Lung (tissue), 11 donors: ENCODE measurements at regions not wholly inside any gene's neighbourhood (a gene's known extent, or its start where the extent isn't known, plus 50 kb on each side); places are given as distances from the start of the nearest gene placed in this dataset.

Source experiments
- ATAC-seq: fragments of 200-7000 bp; cut with Tn5 transposase; one replicate; pipeline ENCODE4 v1.9.1; 2020; ENCODE audit warnings: moderate number of reproducible peaks; ENCODE audit not compliant: insufficient read depth, low FRiP score
- DNase-seq, 3 donors: peaks; one replicate each; pipeline ENCODE4 v3.0.0-alpha.2; 2013 to 2017
- H3K27ac ChIP-seq, 2 donors: one replicate each; pipeline ENCODE4 v1.5.1; 2013; ENCODE audit warnings: mild to moderate bottlenecking in 2 of 2, moderate library complexity in 2 of 2, control low read depth in 1 of 2, inconsistent platforms in 1 of 2, low read depth in 1 of 2, low read length in 1 of 2
- H3K27me3 ChIP-seq, 3 donors: one replicate each; pipeline ENCODE4 v1.5.1; 2013; ENCODE audit warnings: low read length in 2 of 3; ENCODE audit not compliant: control insufficient read depth in 3 of 3, insufficient read depth in 3 of 3
- H3K36me3 ChIP-seq, 4 donors: one replicate each; pipeline ENCODE4 v1.5.1; 2013; ENCODE audit warnings: low read length in 4 of 4, mild to moderate bottlenecking in 1 of 4, moderate library complexity in 1 of 4; ENCODE audit not compliant: control insufficient read depth in 4 of 4, insufficient read depth in 4 of 4
- H3K4me1 ChIP-seq, 5 donors: one replicate each; pipeline ENCODE4 v1.5.1; 2013; ENCODE audit warnings: low read length in 5 of 5, mild to moderate bottlenecking in 2 of 5, moderate library complexity in 1 of 5; ENCODE audit not compliant: control insufficient read depth in 5 of 5, insufficient read depth in 5 of 5
- H3K4me3 ChIP-seq: one replicate; pipeline ENCODE4 v1.5.1; 2013; ENCODE audit warnings: mild to moderate bottlenecking, control low read depth, moderate library complexity
- H3K9ac ChIP-seq, 2 donors: one replicate each; pipeline ENCODE4 v1.5.1; 2013; ENCODE audit warnings: low read length in 2 of 2, control low read depth in 1 of 2; ENCODE audit not compliant: insufficient read depth in 1 of 2
- H3K9me3 ChIP-seq, 4 donors: one replicate each; pipeline ENCODE4 v1.5.1; 2013; ENCODE audit warnings: low read length in 3 of 4, mild to moderate bottlenecking in 1 of 4, moderate library complexity in 1 of 4; ENCODE audit not compliant: control insufficient read depth in 4 of 4, insufficient read depth in 3 of 4
- CTCF ChIP-seq: IDR thresholded peaks from 2 replicates; pipeline ENCODE4 v1.5.1; 2012; ENCODE audit warnings: mild to moderate bottlenecking; ENCODE audit errors: control extremely low read depth, extremely low read depth
- whole genome bisulfite sequencing, 2 donors: extraction: QIAGEN DNeasy Blood & Tissue Kit; methylation state at CpG; one replicate each; pipeline ENCODE4 v1.1.7; 2013; 5-methylcytosine and 5-hydroxymethylcytosine counted together
- donor health status: control.
- donor health status: control.
- donor health status: Bipolar disorder and iron deficiency.
- donor health status: healthy.
- donor health status: DM: yes; HTN: yes; CAD: no.

- no peak for TF ChIP-seq CTCF
- H3K9ac ChIP-seq, result no peak overlapping the region
- DNase-seq (no peak), ATAC-seq (no peak)
- H3K4me1 ChIP-seq, result no peaks in the 10 kb centered on the region
- H3K4me3 ChIP-seq, result no peak overlapping the region
- 89 to 93% methylated on average over 2 of the region's 2 CpGs for WGBS, 2 donors
- H3K27ac ChIP-seq, result no peak overlapping the region
- H3K27me3 ChIP-seq, result no peaks in the 10 kb centered on the region
- peaks cover 0 to 2% (median 0%) of the 10 kb centered on the region in 4 donors for H3K9me3 ChIP-seq
- no peaks in the 10 kb centered on the region for H3K36me3 ChIP-seq
These were observed 472.0 kb downstream of the ARAP2 start for GRCh38 chr4:35772291-35772690.

- H3K36me3 ChIP-seq, result no peaks in the 10 kb centered on the region
- no peaks in the 10 kb centered on the region for H3K9me3 ChIP-seq
- H3K27ac ChIP-seq, result no peak overlapping the region
- H3K27me3 ChIP-seq, result no peaks in the 10 kb centered on the region
- TF ChIP-seq CTCF, result no peak
- no peaks in the 10 kb centered on the region for H3K4me1 ChIP-seq
- no peak overlapping the region for H3K4me3 ChIP-seq
- no peak overlapping the region for H3K9ac ChIP-seq
- DNase-seq, result no peak
- 41 to 51% methylated on average over 1 of the region's 1 CpG for WGBS, 2 donors
- ATAC-seq, result no peak
These were observed 454.3 kb downstream of the ARAP2 start for GRCh38 chr4:35789899-35790574.

- H3K27me3 ChIP-seq, result no peaks in the 10 kb centered on the region
- no peaks in the 10 kb centered on the region for H3K4me1 ChIP-seq
- no peak overlapping the region for H3K9ac ChIP-seq
- ATAC-seq, result no peak
- no peak for DNase-seq
- H3K36me3 ChIP-seq, result no peaks in the 10 kb centered on the region
- H3K9me3 ChIP-seq, result no peaks in the 10 kb centered on the region
- no peak for TF ChIP-seq CTCF
- H3K27ac ChIP-seq, result no peak overlapping the region
- no peak overlapping the region for H3K4me3 ChIP-seq
- 53 to 64% methylated on average over 1 of the region's 1 CpG for WGBS, 2 donors
These were observed 451.1 kb downstream of the ARAP2 start for GRCh38 chr4:35793045-35793722.

GRCh38 chr4:35793766-35794165, 450.5 kb downstream of the ARAP2 start:
- Histone ChIP-seq H3K9me3 (no peaks in the 10 kb centered on the region), H3K27me3 (no peaks in the 10 kb centered on the region), H3K9ac (no peak overlapping the region), H3K4me1 (no peaks in the 10 kb centered on the region), H3K27ac (no peak overlapping the region), H3K36me3 (no peaks in the 10 kb centered on the region), H3K4me3 (no peak overlapping the region)
- WGBS, 2 donors, result 80 to 94% methylated on average over 1 of the region's 1 CpG
- ATAC-seq (no peak), DNase-seq (no peak)
- no peak for TF ChIP-seq CTCF
